ENCODE measurements at regions not wholly inside any gene's neighbourhood (a gene's known extent, or its start where the extent isn't known, plus 50 kb on each side); places are given as distances from the start of the nearest gene placed in this dataset.

GRCh38 chr2:222806526-222807137 is 54.2 kb upstream of the ACSL3 start:
- Mint-ChIP-seq H3K4me3 (no peak overlapping the region), H3K27ac (no peak overlapping the region), H3K27me3 (ENCODE audit: low read depth) (no peaks in the 10 kb centered on the region), H3K9me3 (no peaks in the 10 kb centered on the region), H3K4me1 (peaks cover 4% of the 10 kb centered on the region; the same call in 1 of the 2 replicates), H3K36me3 (no peaks in the 10 kb centered on the region)
- TF ChIP-seq FOXP1 (CRISPR knock-in tag; IDR thresholded peaks at IDR 0.05; ENCODE audit: borderline replicate concordance) (no peak), NR3C1 (CRISPR knock-in tag; conservative IDR thresholded peaks at IDR 0.05; ENCODE audit: low read depth) (no peak), TCF7 (CRISPR knock-in tag; IDR thresholded peaks at IDR 0.05; ENCODE audit: low read depth) (no peak), GABPB1 (CRISPR knock-in tag; IDR thresholded peaks at IDR 0.05) (no peak), ATF2 (CRISPR knock-in tag; IDR thresholded peaks at IDR 0.05; ENCODE audit: borderline replicate concordance, low read depth) (no peak), ATF6 (CRISPR knock-in tag; IDR thresholded peaks at IDR 0.05) (no peak), TEAD4 (CRISPR knock-in tag; IDR thresholded peaks at IDR 0.05) (no peak), ZNF121 (CRISPR knock-in tag; IDR thresholded peaks at IDR 0.05) (no peak), ZNF281 (CRISPR knock-in tag; IDR thresholded peaks at IDR 0.05) (no peak), MLX (CRISPR knock-in tag; IDR thresholded peaks at IDR 0.05) (no peak), ZNF138 (CRISPR knock-in tag; conservative IDR thresholded peaks at IDR 0.05) (no peak), ZNF671 (CRISPR knock-in tag; IDR thresholded peaks at IDR 0.05) (no peak), ZNF219 (CRISPR knock-in tag; IDR thresholded peaks at IDR 0.05; ENCODE audit: borderline replicate concordance) (no peak), MXD4 (CRISPR knock-in tag; IDR thresholded peaks at IDR 0.05; ENCODE audit: borderline replicate concordance) (no peak), STAT6 (CRISPR knock-in tag; conservative IDR thresholded peaks at IDR 0.05; ENCODE audit: low read depth) (no peak), ZNF532 (CRISPR knock-in tag; IDR thresholded peaks at IDR 0.05; ENCODE audit: borderline replicate concordance) (no peak)
- no peak for ATAC-seq
- ChIA-PET POLR2A (no interaction called here), CTCF (interaction anchor here (1.2 kb wide), 2 partner anchors 10 to 116 kb away, joined by 3 to 8 read pairs; no protein-coding TSS in a partner anchor)
- DNase-seq (ENCODE audit: low spot score), result no peak
